ENCODE measurements at regions not wholly inside any gene's neighbourhood (a gene's known extent, or its start where the extent isn't known, plus 50 kb on each side); places are given as distances from the start of the nearest gene placed in this dataset.

- DNase-seq (ENCODE audit: low spot score) = no peak
Measured at GRCh38 chr16:81185416-81185815, 53.1 kb upstream of the BCO1 start.

GRCh38 chr16:81181013-81181720 is 57.3 kb upstream of the BCO1 start:
- DNase-seq (ENCODE audit: low spot score) = peak; percentile 95

GRCh38 chr16:81180578-81180977 is 57.9 kb upstream of the BCO1 start:
- no peak for DNase-seq (ENCODE audit: low spot score)

- DNase-seq (ENCODE audit: low spot score) = no peak
Measured at GRCh38 chr16:81179219-81179618, 59.3 kb upstream of the BCO1 start.

- DNase-seq (ENCODE audit: low spot score) = peak; percentile 80
Measured at GRCh38 chr16:81175325-81175891, 63.1 kb upstream of the BCO1 start.

GRCh38 chr16:81174644-81175324 is 63.7 kb upstream of the BCO1 start:
- no peak for DNase-seq (ENCODE audit: low spot score)

- no peak for DNase-seq (ENCODE audit: low spot score)
Measured at GRCh38 chr16:81172769-81173658, 65.5 kb upstream of the BCO1 start.

- no peak for DNase-seq (ENCODE audit: low spot score)
Measured at GRCh38 chr16:81170824-81171223, 67.7 kb upstream of the BCO1 start.

- DNase-seq (ENCODE audit: low spot score) = no peak
Measured at GRCh38 chr16:81168406-81168805, 70.1 kb upstream of the BCO1 start.

GRCh38 chr16:81167851-81168250 is 70.6 kb upstream of the BCO1 start:
- DNase-seq (ENCODE audit: low spot score) = no peak

GRCh38 chr16:81166417-81167300 is 70.5 kb upstream of the GCSH start:
- no peak for DNase-seq (ENCODE audit: low spot score)

- no peak for DNase-seq (ENCODE audit: low spot score)
Measured at GRCh38 chr16:81165411-81166097, 69.4 kb upstream of the GCSH start.

GRCh38 chr16:81164958-81165357 is 68.8 kb upstream of the GCSH start:
- DNase-seq (ENCODE audit: low spot score) = no peak

- no peak for DNase-seq (ENCODE audit: low spot score)
Measured at GRCh38 chr16:81164481-81164880, 68.3 kb upstream of the GCSH start.

GRCh38 chr16:81163671-81164070 is 67.5 kb upstream of the GCSH start:
- DNase-seq (ENCODE audit: low spot score) = no peak

- DNase-seq (ENCODE audit: low spot score) = no peak
Measured at GRCh38 chr16:81158964-81159363, 62.8 kb upstream of the GCSH start.

- no peak for DNase-seq (ENCODE audit: low spot score)
Measured at GRCh38 chr16:81155769-81156168, 59.6 kb upstream of the GCSH start.

GRCh38 chr16:81151648-81152310 is 55.6 kb upstream of the GCSH start:
- DNase-seq (ENCODE audit: low spot score) = no peak

GRCh38 chr16:81149614-81150013 is 53.4 kb upstream of the GCSH start:
- DNase-seq (ENCODE audit: low spot score) = no peak

- no peak for DNase-seq (ENCODE audit: low spot score)
Measured at GRCh38 chr16:81148277-81148676, 52.1 kb upstream of the GCSH start.
